ENCODE measurements at regions not wholly inside any gene's neighbourhood (a gene's known extent, or its start where the extent isn't known, plus 50 kb on each side); places are given as distances from the start of the nearest gene placed in this dataset.
"Not testable (repeated sequence)": the region's sequence is repeated elsewhere in the genome, so short reads cannot be mapped to it uniquely, and the experiment has no call there.

GRCh38 chr1:101420406-101420805, 183.6 kb downstream of the S1PR1 start:
- DNase-seq (ENCODE audit: low spot score): no peak

- not testable (repeated sequence) for DNase-seq (ENCODE audit: low spot score)
These were observed 191.3 kb downstream of the S1PR1 start for GRCh38 chr1:101428083-101428482.

GRCh38 chr1:101428562-101428961, 191.7 kb downstream of the S1PR1 start:
- no peak for DNase-seq (ENCODE audit: low spot score)

GRCh38 chr1:101431956-101432510, 195.2 kb downstream of the S1PR1 start:
- no peak for DNase-seq (ENCODE audit: low spot score)

- no peak for DNase-seq (ENCODE audit: low spot score)
These were observed 199.2 kb downstream of the S1PR1 start for GRCh38 chr1:101435831-101436511.

GRCh38 chr1:101437800-101438199, 201.0 kb downstream of the S1PR1 start:
- no peak for DNase-seq (ENCODE audit: low spot score)

- no peak for DNase-seq (ENCODE audit: low spot score)
These were observed 201.5 kb downstream of the S1PR1 start for GRCh38 chr1:101438359-101438758.

- no peak for DNase-seq (ENCODE audit: low spot score)
These were observed 203.7 kb downstream of the S1PR1 start for GRCh38 chr1:101440485-101440884.

GRCh38 chr1:101444381-101444780, 207.6 kb downstream of the S1PR1 start:
- DNase-seq (ENCODE audit: low spot score): no peak

- no peak for DNase-seq (ENCODE audit: low spot score)
These were observed 208.2 kb downstream of the S1PR1 start for GRCh38 chr1:101444873-101445618.

GRCh38 chr1:101448018-101448417, 211.2 kb downstream of the S1PR1 start:
- DNase-seq (ENCODE audit: low spot score): no peak

GRCh38 chr1:101450691-101451090, 213.9 kb downstream of the S1PR1 start:
- DNase-seq (ENCODE audit: low spot score): not testable (repeated sequence)

- no peak for DNase-seq (ENCODE audit: low spot score)
These were observed 215.1 kb downstream of the S1PR1 start for GRCh38 chr1:101451888-101452287.

GRCh38 chr1:101452825-101453224, 216.0 kb downstream of the S1PR1 start:
- no peak for DNase-seq (ENCODE audit: low spot score)

- DNase-seq (ENCODE audit: low spot score): no peak
These were observed 217.0 kb downstream of the S1PR1 start for GRCh38 chr1:101453844-101454243.

GRCh38 chr1:101455166-101455565, 218.3 kb downstream of the S1PR1 start:
- no peak for DNase-seq (ENCODE audit: low spot score)

GRCh38 chr1:101460739-101461138, 223.9 kb downstream of the S1PR1 start:
- DNase-seq (ENCODE audit: low spot score): no peak

GRCh38 chr1:101463195-101463594, 226.4 kb downstream of the S1PR1 start:
- no peak for DNase-seq (ENCODE audit: low spot score)

- no peak for DNase-seq (ENCODE audit: low spot score)
These were observed 229.1 kb downstream of the S1PR1 start for GRCh38 chr1:101465941-101466340.

- DNase-seq (ENCODE audit: low spot score): no peak
These were observed 237.3 kb downstream of the S1PR1 start for GRCh38 chr1:101474039-101474665.

- no peak for DNase-seq (ENCODE audit: low spot score)
These were observed 239.7 kb downstream of the S1PR1 start for GRCh38 chr1:101476541-101476940.

- no peak for DNase-seq (ENCODE audit: low spot score)
These were observed 243.1 kb downstream of the S1PR1 start for GRCh38 chr1:101479945-101480344.

GRCh38 chr1:101482306-101482705, 245.5 kb downstream of the S1PR1 start:
- no peak for DNase-seq (ENCODE audit: low spot score)

All from ureter (tissue), 1 donor.